A673 (cell line): ENCODE measurements at regions not wholly inside any gene's neighbourhood (a gene's known extent, or its start where the extent isn't known, plus 50 kb on each side); places are given as distances from the start of the nearest gene placed in this dataset.

Experiments used
- CTCF ChIP-seq: fragments of 300-800, 200-600 bp; sonication (generic); conservative IDR thresholded peaks from 2 replicates; pipeline ENCODE4 v1.5.1; 2017; ENCODE audit warnings: low read depth, mild to moderate bottlenecking, antibody characterized with exemption, low read length, moderate library complexity, mixed read lengths
- EZH2 ChIP-seq: fragments of 200-600 bp; sonication (generic); IDR thresholded peaks from 2 replicates; pipeline ENCODE4 v1.6.1; 2017; ENCODE audit warnings: borderline replicate concordance, low read depth, mild to moderate bottlenecking, mixed read lengths, antibody characterized with exemption, low read length; ENCODE audit not compliant: poor library complexity, severe bottlenecking

- TF ChIP-seq CTCF, result no peak
- TF ChIP-seq EZH2, result no peak
These were observed 898.3 kb downstream of the BRD1 start for GRCh38 chr22:48929276-48929790.
